ENCODE measurements at regions not wholly inside any gene's neighbourhood (a gene's known extent, or its start where the extent isn't known, plus 50 kb on each side); places are given as distances from the start of the nearest gene placed in this dataset.

DNA sequence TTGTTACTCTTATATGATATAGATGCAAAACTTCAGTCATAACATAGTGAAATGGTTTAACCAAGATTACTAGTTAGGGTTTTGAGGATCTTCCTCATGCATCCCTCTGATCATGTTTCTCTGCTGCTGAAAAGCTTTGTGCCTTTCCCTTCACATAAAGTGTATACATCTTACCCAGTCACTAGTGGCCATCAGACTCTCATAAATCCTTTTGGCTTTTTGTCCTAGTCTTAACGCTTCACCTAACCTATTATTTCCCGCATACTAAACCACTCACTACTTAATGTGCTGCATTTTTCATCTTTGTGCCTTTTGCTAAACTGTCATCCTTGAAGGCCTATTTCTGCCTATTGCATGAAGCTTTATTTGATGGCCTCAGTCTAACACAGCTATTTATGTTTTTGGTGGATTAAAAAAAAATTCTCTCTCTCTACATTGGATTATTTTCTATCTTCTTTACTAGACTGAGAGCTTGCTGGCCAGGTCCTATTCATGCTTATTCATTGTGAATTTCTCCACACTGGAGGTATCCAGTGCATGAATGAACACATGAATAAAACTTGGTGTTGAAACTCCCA is 717.6 kb upstream of the GOLIM4 start:
- Histone ChIP-seq H3K4me3 (replicated peaks in 1 of 3; ENCODE audit: insufficient read depth in 1 of 3, low read depth in 2 of 3, low read length in 3 of 3) (no peak overlapping the region), H3K27ac (ENCODE audit: extremely low read length, insufficient read depth, low read length) (no peak overlapping the region), H3K79me2 (ENCODE audit: insufficient read depth, low read length) (no peaks in the 10 kb centered on the region), H3K36me3 (replicated peaks in 1 of 2; ENCODE audit: control insufficient read depth in 1 of 2, insufficient read depth in 2 of 2, low read length in 2 of 2) (no peaks in the 10 kb centered on the region), H3K9me3 (ENCODE audit: low read length) (no peaks in the 10 kb centered on the region), H4K20me1 (ENCODE audit: insufficient read depth, low read length) (no peaks in the 10 kb centered on the region), H3K4me1 (ENCODE audit: insufficient read depth, low read length) (no peaks in the 10 kb centered on the region), H3K9ac (ENCODE audit: insufficient read depth, low read depth, low read length) (no peak overlapping the region), H3K27me3 (ENCODE audit: control insufficient read depth in 1 of 2, insufficient read depth in 2 of 2, low read length in 2 of 2) (no peaks in the 10 kb centered on the region), H3K4me2 (ENCODE audit: low read depth, low read length) (no peak overlapping the region), H2AFZ (ENCODE audit: low read length) (no peak overlapping the region)
- POLR2A ChIA-PET = no interaction called here
- FAIRE-seq = no peak
- no peak for DNase-seq (ENCODE audit: low spot score)
- CTCF ChIA-PET (ENCODE audit: low intra/inter-chr PET ratio, low total read pairs) = no interaction called here
- no peak for ATAC-seq
- in situ Hi-C loops (cut with HindIII; ENCODE audit: extremely low pct_ligation_motif_present, low pct_unique_long_range_greater_than_20kb) = no loop called here
- intact Hi-C loops (cut with micrococcal nuclease; ENCODE audit: unreplicated experiment) = no loop called here
- no TSS peak for BruUV-seq (replicated peaks)
- 76% methylated on average over 2 of the region's 2 CpGs for WGBS (ENCODE audit: low lambda C conversion rate)
- TF ChIP-seq ZNF20 (CRISPR knock-in tag; IDR thresholded peaks at IDR 0.05) (no peak), ESRRA (CRISPR knock-in tag; IDR thresholded peaks at IDR 0.05; ENCODE audit: low read depth) (no peak)
- TF ChIP-seq, protein P1, sequence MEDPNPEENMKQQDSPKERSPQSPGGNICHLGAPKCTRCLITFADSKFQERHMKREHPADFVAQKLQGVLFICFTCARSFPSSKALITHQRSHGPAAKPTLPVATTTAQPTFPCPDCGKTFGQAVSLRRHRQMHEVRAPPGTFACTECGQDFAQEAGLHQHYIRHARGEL (CRISPR knock-in tag; IDR thresholded peaks at IDR 0.05) = no peak
- TF ChIP-seq, protein P2, sequence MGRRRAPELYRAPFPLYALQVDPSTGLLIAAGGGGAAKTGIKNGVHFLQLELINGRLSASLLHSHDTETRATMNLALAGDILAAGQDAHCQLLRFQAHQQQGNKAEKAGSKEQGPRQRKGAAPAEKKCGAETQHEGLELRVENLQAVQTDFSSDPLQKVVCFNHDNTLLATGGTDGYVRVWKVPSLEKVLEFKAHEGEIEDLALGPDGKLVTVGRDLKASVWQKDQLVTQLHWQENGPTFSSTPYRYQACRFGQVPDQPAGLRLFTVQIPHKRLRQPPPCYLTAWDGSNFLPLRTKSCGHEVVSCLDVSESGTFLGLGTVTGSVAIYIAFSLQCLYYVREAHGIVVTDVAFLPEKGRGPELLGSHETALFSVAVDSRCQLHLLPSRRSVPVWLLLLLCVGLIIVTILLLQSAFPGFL (CRISPR knock-in tag; IDR thresholded peaks at IDR 0.05) = no peak
- TF ChIP-seq, protein P3, sequence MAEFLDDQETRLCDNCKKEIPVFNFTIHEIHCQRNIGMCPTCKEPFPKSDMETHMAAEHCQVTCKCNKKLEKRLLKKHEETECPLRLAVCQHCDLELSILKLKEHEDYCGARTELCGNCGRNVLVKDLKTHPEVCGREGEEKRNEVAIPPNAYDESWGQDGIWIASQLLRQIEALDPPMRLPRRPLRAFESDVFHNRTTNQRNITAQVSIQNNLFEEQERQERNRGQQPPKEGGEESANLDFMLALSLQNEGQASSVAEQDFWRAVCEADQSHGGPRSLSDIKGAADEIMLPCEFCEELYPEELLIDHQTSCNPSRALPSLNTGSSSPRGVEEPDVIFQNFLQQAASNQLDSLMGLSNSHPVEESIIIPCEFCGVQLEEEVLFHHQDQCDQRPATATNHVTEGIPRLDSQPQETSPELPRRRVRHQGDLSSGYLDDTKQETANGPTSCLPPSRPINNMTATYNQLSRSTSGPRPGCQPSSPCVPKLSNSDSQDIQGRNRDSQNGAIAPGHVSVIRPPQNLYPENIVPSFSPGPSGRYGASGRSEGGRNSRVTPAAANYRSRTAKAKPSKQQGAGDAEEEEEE (CRISPR knock-in tag; IDR thresholded peaks at IDR 0.05; ENCODE audit: borderline replicate concordance) = no peak
- TF ChIP-seq, protein P4, sequence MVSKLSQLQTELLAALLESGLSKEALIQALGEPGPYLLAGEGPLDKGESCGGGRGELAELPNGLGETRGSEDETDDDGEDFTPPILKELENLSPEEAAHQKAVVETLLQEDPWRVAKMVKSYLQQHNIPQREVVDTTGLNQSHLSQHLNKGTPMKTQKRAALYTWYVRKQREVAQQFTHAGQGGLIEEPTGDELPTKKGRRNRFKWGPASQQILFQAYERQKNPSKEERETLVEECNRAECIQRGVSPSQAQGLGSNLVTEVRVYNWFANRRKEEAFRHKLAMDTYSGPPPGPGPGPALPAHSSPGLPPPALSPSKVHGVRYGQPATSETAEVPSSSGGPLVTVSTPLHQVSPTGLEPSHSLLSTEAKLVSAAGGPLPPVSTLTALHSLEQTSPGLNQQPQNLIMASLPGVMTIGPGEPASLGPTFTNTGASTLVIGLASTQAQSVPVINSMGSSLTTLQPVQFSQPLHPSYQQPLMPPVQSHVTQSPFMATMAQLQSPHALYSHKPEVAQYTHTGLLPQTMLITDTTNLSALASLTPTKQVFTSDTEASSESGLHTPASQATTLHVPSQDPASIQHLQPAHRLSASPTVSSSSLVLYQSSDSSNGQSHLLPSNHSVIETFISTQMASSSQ (IDR thresholded peaks at IDR 0.05; ENCODE audit: low read depth) = no peak
- TF ChIP-seq, protein P4 (CRISPR knock-in tag; IDR thresholded peaks at IDR 0.05; ENCODE audit: borderline replicate concordance) = no peak
